PC-9 (cell line): ENCODE measurements at regions not wholly inside any gene's neighbourhood (a gene's known extent, or its start where the extent isn't known, plus 50 kb on each side); places are given as distances from the start of the nearest gene placed in this dataset.
"Not testable (repeated sequence)": the region's sequence is repeated elsewhere in the genome, so short reads cannot be mapped to it uniquely, and the experiment has no call there.

Experiments
- CTCF ChIP-seq: fragments of 200-600 bp; sonication (generic); conservative IDR thresholded peaks from 2 replicates; pipeline ENCODE4 v1.6.1; 2017; ENCODE audit warnings: mixed run types, antibody characterized with exemption, mild to moderate bottlenecking, moderate library complexity
- EZH2 ChIP-seq: fragments of 200-600 bp; sonication (generic); IDR thresholded peaks from 2 replicates; pipeline ENCODE4 v1.8.0; 2017; ENCODE audit warnings: antibody characterized with exemption, low read depth

- not testable (repeated sequence) for TF ChIP-seq EZH2, CTCF
These were observed 107.6 kb downstream of the FBXO8 start for GRCh38 chr4:174175836-174176235.
